Spleen (tissue), 11 donors: ENCODE measurements at regions not wholly inside any gene's neighbourhood (a gene's known extent, or its start where the extent isn't known, plus 50 kb on each side); places are given as distances from the start of the nearest gene placed in this dataset.
"Not testable (repeated sequence)": the region's sequence is repeated elsewhere in the genome, so short reads cannot be mapped to it uniquely, and the experiment has no call there.

ENCODE experiments used
- DNase-seq: peaks from one replicate; pipeline ENCODE4 v3.0.0-alpha.2; 2020
- H3K27ac ChIP-seq, 8 donors: fragments of 200-600 bp; sonication (generic) in 7 of 8; 1 replicate in 4 of 8; 2 replicates in 4 of 8; pipeline versions ENCODE4 v1.5.0 to v1.8.0; 2016 to 2021; ENCODE audit warnings: inconsistent platforms in 4 of 8, mild to moderate bottlenecking in 4 of 8, moderate library complexity in 1 of 8
- H3K27me3 ChIP-seq, 7 donors: fragments of 200-600 bp; sonication (generic) in 6 of 7; replicated peaks in 1 of 7; 1 replicate in 4 of 7; 2 replicates in 3 of 7; pipeline versions ENCODE4 v1.5.0 to v1.8.0; 2016 to 2021; ENCODE audit warnings: inconsistent platforms in 3 of 7, mild to moderate bottlenecking in 1 of 7
- H3K36me3 ChIP-seq, 6 donors: fragments of 200-600 bp; sonication (generic) in 5 of 6; 1 replicate in 4 of 6; 2 replicates in 2 of 6; pipeline versions ENCODE4 v1.5.0 to v1.8.0; 2016 to 2021; ENCODE audit warnings: inconsistent platforms in 2 of 6
- H3K4me1 ChIP-seq, 6 donors: fragments of 200-600 bp; sonication (generic) in 5 of 6; 1 replicate in 3 of 6; 2 replicates in 3 of 6; pipeline versions ENCODE4 v1.5.0 to v1.8.0; 2016 to 2021; ENCODE audit warnings: inconsistent platforms in 3 of 6
- H3K4me3 ChIP-seq, 8 donors: fragments of 200-600 bp; sonication (generic) in 7 of 8; 1 replicate in 4 of 8; 2 replicates in 4 of 8; pipeline versions ENCODE4 v1.5.0 to v1.8.0; 2016 to 2021; ENCODE audit warnings: inconsistent platforms in 4 of 8, mild to moderate bottlenecking in 4 of 8, moderate library complexity in 2 of 8
- H3K9me3 ChIP-seq, 8 donors: fragments of 200-600 bp; sonication (generic) in 7 of 8; 1 replicate in 4 of 8; 2 replicates in 4 of 8; pipeline versions ENCODE4 v1.5.0 to v1.8.0; 2016 to 2021; ENCODE audit warnings: inconsistent platforms in 4 of 8
- CTCF ChIP-seq, 11 experiments: fragments of 200-600 bp in 7 of 11; fragments of 450-650 bp in 4 of 11; sonication (generic) in 4 of 11; IDR thresholded peaks in 8 of 11; conservative IDR thresholded peaks in 3 of 11; 1 replicate in 7 of 11; 2 replicates in 4 of 11; pipeline versions ENCODE4 v1.4.0 to v1.8.0; 2016 to 2021; ENCODE audit warnings: antibody characterized with exemption in 11 of 11, inconsistent platforms in 4 of 11, mild to moderate bottlenecking in 1 of 11
- POLR2A ChIP-seq, 3 donors: fragments of 450-650 bp; IDR thresholded peaks; one replicate each; pipeline ENCODE4 v1.5.1; 2017; ENCODE audit warnings: antibody characterized with exemption in 3 of 3, mild to moderate bottlenecking in 1 of 3
- POLR2AphosphoS5 ChIP-seq, 3 donors: sonication (generic); formaldehyde crosslinking; IDR thresholded peaks; one replicate each; pipeline ENCODE4 v1.5.1; 2017; ENCODE audit warnings: antibody characterized with exemption in 3 of 3
- WGBS, 5 donors: extraction: QIAGEN DNeasy Blood & Tissue Kit in 3 of 5; methylation state at CpG; one replicate each; pipeline versions ENCODE4 v1.1.5 to v1.1.7; 2013 to 2018; 5-methylcytosine and 5-hydroxymethylcytosine counted together
- intact Hi-C: fragments of 100-400 bp; cut with DNase I; formaldehyde crosslinking; loops from one replicate; pipeline ENCODE4 v1.15.0; 2023; ENCODE audit warnings: low total_unique reads
- donor health status: healthy with polysubstance abuse.
- donor health status: DM: no; HTN: no; CAD: no; lungs with moderate emphysema.
- donor health status: DM: no; HTN: no; CAD: no.
- donor health status: Bipolar disorder and iron deficiency.
- donor health status: healthy.
- donor health status: DM: no; HTN: no; CAD: no.
- donor health status: DM: yes; HTN: yes; CAD: no.

GRCh38 chr15:84393966-84394365 is 158.4 kb downstream of the GOLGA6L4 start:
- 79 to 94% (median 88%) methylated on average over 4 to 5 of the region's 5 CpGs for WGBS, 5 donors
- H3K27ac ChIP-seq, H3K36me3 ChIP-seq, H3K9me3 ChIP-seq, H3K4me1 ChIP-seq, DNase-seq, H3K27me3 ChIP-seq, H3K4me3 ChIP-seq, intact Hi-C loops: not testable (repeated sequence)

- H3K27ac ChIP-seq, H3K27me3 ChIP-seq, H3K4me3 ChIP-seq, H3K9me3 ChIP-seq, H3K4me1 ChIP-seq, intact Hi-C loops, H3K36me3 ChIP-seq: not testable (repeated sequence)
- DNase-seq: peak; percentile 32
- WGBS, 5 donors: 77 to 90% (median 86%) methylated on average over 5 to 10 of the region's 11 CpGs; no CpG with 5 or more reads in 1 of the 5 donors
Measured at GRCh38 chr15:84395384-84395783, 159.8 kb downstream of the GOLGA6L4 start.

- DNase-seq, H3K4me1 ChIP-seq, H3K4me3 ChIP-seq, H3K27ac ChIP-seq, H3K27me3 ChIP-seq, intact Hi-C loops, H3K9me3 ChIP-seq, H3K36me3 ChIP-seq: not testable (repeated sequence)
- WGBS, 5 donors: 71 to 94% (median 81%) methylated on average over 6 of the region's 6 CpGs
Measured at GRCh38 chr15:84395881-84396280, 160.3 kb downstream of the GOLGA6L4 start.

- 89 to 94% (median 93%) methylated on average over 6 to 17 of the region's 18 CpGs for WGBS, 5 donors
- intact Hi-C loops, H3K27me3 ChIP-seq, H3K36me3 ChIP-seq, H3K4me1 ChIP-seq, H3K9me3 ChIP-seq, H3K4me3 ChIP-seq, H3K27ac ChIP-seq: not testable (repeated sequence)
- DNase-seq: peak; percentile 66
Measured at GRCh38 chr15:84397066-84397465, 161.5 kb downstream of the GOLGA6L4 start.

- H3K27me3 ChIP-seq, H3K36me3 ChIP-seq, DNase-seq, intact Hi-C loops, H3K27ac ChIP-seq, H3K9me3 ChIP-seq, H3K4me3 ChIP-seq, H3K4me1 ChIP-seq: not testable (repeated sequence)
- 61 to 82% (median 78%) methylated on average over 3 to 4 of the region's 4 CpGs for WGBS, 5 donors
Measured at GRCh38 chr15:84398087-84398486, 162.5 kb downstream of the GOLGA6L4 start.

- no peaks in the 10 kb centered on the region for H3K36me3 ChIP-seq
- no peaks in the 10 kb centered on the region for H3K27me3 ChIP-seq
- WGBS, 5 donors: 82 to 91% (median 88%) methylated on average over 26 to 41 of the region's 42 CpGs
- no peak overlapping the region for H3K27ac ChIP-seq
- no peaks in the 10 kb centered on the region for H3K4me1 ChIP-seq
- H3K4me3 ChIP-seq: no peak overlapping the region
- no peaks in the 10 kb centered on the region for H3K9me3 ChIP-seq
- TF ChIP-seq POLR2A (IDR thresholded peaks at IDR 0.05): no peak
- no peak for TF ChIP-seq POLR2AphosphoS5 (IDR thresholded peaks at IDR 0.05)
- TF ChIP-seq CTCF (IDR thresholded peaks at IDR 0.05 in 8 of 11, conservative IDR thresholded peaks at IDR 0.05 in 3 of 11): no peak
- intact Hi-C loops: no loop called here
- DNase-seq: peak; percentile 69
Measured at GRCh38 chr15:84398763-84399701, 163.5 kb downstream of the GOLGA6L4 start.
